CD1c-positive myeloid dendritic cell (primary cell): ENCODE measurements at regions not wholly inside any gene's neighbourhood (a gene's known extent, or its start where the extent isn't known, plus 50 kb on each side); places are given as distances from the start of the nearest gene placed in this dataset.
A peak's percentile ranks its signal among the peaks of the same experiment; 100 is the strongest.

Source experiments
- DNase-seq: peaks from one replicate; pipeline ENCODE4 v3.0.0-alpha.2; 2016; ENCODE audit errors: extremely low spot score

DNA sequence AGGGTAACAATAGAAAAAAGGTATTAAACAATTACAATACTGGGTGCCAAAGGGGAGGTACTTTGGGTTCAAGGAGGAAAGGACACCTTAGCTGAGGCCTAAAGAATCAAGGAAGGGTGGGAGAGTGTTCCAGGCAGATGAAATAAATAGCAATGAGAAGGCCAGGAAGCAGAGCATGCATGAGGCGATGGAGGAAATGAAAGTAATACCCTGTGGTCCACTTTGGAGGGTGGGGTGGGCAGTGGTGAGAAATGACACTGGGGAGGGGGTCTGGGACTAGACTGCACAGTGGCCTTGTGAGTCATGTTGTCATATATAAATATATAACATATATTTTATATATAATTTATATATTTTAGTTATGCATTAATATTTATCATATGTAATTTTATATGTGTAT lies 55.9 kb downstream of the BHLHE40 start:
- peak; percentile 42 for DNase-seq

DNA sequence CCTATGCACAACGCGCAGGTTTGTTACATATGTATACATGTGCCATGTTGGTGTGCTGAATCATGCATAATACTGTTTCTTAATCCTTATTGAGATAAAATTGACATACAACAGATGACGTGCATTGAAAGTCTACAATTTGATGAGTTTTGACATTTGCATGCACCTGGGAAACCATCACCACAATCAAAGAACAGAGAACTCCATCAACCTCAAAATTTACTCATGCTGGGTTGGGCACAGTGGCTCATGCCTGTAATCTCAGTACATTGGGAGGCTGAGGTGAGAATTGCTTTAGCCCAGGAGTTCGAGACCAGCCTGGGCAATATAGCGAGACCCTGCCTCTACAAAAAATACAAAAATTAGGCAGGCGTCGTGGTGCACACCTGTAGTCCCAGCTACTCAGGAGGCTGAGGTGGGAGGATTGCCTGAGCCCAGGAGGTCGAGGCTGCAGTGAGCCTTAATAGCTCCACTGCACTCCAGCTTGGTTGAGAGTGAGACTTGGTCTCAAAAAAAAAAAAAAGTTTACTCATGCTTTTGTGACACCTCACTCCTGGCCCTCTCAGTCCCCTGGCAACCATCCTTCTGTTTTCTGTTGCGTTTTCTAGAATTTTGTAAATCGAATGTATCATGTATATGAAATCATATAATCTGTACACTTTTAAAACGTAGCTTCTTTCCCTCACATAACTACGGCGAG lies 56.6 kb downstream of the BHLHE40 start:
- no peak for DNase-seq

DNA sequence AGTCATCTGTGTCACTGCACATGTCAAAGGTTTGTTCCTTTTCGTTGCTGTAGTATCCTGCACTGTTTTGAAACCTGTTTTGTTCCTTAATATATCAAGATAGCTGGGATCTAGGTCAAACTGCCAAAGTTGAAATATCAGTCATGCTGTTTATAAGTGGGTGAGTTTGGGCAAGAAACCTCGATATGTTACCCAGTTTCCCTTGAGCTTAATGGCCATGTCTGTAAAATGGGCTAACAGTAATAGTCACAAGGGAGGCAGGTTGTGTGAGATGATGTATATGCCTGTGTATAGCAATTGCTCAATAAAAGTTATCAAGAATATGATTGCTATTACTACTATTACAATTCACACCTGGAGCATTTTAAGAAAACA lies 57.1 kb downstream of the BHLHE40 start:
- DNase-seq: peak; percentile 74

DNA sequence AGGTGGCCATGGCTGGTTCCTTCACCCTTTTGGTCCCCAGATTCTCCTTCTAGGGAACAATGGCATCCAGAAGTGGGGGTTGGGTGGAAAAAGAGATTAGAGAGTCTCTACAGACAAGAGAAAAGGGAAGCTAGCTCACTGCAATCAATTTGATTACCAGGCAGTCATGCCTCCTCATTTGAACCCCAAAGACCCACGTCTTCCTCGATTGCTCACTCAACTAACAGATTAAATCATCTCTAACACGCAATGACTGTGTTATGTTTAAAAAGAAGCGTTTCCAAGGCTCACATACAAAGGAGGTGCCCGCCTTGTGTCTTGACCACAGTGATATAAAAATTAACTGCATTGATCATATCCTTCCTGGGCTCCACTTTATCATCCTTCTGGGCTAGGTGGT lies 57.6 kb downstream of the BHLHE40 start:
- DNase-seq: peak; percentile 85

DNA sequence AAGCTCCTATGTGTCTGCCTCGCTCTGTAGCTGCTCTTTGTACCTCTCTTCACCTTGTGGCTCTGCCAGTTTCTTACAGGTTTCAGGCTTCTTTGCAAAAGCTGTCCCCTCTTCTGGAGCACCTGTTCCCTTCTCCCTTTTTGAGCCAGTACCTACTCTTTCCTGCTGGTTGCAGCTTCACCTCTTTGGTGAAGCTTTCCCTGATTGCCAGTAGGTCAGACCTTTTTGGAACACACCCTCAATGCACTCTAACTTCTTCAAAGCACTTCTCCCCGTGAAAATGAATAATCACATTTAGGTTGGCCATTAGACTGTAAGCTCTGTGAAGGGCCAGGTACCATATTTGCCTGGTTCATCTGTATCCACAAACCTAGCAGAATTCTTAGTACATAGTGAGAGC lies 60.3 kb downstream of the BHLHE40 start:
- no peak for DNase-seq

DNA sequence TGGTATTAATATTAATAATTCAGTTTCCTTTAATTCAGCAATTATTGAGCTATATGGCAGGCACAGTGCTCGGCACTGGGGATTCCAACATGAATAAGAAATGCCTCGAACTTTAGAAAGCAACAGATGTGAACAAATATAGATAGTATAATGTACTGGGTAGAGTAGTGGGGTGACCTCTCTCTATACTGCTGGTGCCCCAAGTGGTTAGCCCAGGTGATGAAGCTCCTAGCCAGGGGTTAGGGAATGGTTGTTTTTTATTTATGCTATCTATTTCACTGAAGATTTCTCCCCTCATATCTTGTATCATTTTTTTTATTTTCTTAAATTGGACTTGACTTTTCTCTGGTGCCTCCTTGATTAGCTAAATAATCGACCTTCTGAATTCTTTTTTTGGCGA lies 62.1 kb downstream of the BHLHE40 start:
- DNase-seq: no peak

DNA sequence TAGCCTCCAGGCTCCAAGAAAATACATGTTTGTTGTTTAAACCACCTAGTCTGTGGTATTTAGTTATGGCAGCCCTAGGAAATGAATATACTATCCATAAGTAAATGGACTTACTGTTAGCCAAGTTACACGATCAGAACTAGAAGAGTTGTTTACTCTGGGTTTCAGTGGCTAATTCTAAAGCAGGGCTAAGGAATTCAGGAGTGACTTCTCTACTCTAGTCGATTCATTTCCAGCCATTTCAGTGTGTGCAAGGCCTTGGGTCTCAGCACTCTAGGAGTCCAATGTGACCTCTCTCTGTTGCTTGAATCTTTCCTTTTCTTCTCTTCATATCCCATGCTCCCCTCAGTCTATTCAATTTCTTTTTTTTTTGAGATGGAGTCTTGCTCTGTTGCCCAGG lies 66.7 kb downstream of the BHLHE40 start:
- DNase-seq: no peak

DNA sequence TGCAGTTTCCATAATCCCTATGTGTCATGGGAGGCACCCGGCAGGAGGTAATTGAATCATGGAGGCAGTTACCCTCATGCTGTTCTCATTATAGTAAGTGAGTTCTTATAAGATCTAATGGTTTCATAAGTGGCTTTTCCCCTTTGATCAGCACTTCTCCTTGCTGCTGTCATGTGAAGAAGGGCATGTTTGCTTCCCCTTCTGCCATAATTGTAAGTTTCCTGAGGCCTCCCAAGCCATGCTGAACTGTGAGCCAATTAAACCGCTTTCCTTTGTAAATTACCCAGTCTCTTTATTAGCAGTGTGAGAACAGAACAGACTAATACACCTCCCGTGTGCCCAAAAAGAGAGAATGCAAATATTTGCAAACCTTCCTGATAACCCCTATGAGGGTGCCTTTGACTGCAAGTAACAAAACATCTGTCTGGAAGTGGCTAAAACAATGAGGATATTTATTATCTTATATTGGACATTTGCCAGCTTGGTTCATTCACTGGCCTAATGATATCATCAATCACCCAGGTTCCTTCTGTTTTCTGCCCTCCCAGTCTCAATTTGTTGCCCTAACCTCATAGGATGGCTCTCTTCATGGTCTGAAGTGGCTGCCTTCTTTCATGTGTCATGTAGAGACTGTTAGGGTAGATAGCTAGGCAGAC lies 68.7 kb downstream of the BHLHE40 start:
- DNase-seq: no peak

DNA sequence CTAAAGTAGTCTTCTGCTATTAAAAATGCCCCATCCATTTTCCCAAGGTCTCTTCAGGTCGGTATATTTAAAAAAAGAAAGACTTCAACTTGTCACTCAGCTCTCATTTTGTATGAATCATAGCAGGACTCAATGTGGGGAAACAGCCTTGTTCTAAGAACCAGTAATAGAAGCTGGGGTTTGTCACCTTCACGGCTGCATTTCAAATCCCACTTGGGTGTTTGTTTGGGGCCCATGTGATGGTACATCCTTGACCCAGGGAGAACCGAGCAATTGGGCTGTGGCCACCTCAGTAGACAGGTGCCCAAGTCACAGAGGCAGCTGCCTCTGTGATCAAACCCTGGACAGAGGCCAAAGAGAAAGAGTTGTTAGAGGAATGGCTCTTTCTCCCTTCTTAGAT lies 70.3 kb upstream of the ARL8B start:
- DNase-seq: no peak

DNA sequence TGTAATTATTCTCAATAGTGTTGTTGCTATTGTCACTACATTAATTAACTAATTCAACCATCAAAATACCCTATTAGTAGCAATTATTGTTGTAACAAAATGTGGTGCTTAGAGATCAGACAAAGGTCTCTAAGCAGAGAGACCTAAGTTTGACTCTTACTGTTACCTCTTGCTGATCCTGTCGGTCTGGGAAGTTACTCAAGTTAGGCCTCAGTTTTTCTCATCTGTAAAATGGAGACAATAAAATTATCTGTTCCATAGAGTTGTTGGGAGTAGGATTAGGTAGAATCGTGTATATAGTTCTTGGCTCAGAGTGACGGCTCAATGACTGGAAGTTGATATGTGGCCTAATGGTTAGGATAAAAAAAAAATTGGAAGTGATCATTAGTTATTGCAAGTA lies 69.8 kb upstream of the ARL8B start:
- DNase-seq: no peak

DNA sequence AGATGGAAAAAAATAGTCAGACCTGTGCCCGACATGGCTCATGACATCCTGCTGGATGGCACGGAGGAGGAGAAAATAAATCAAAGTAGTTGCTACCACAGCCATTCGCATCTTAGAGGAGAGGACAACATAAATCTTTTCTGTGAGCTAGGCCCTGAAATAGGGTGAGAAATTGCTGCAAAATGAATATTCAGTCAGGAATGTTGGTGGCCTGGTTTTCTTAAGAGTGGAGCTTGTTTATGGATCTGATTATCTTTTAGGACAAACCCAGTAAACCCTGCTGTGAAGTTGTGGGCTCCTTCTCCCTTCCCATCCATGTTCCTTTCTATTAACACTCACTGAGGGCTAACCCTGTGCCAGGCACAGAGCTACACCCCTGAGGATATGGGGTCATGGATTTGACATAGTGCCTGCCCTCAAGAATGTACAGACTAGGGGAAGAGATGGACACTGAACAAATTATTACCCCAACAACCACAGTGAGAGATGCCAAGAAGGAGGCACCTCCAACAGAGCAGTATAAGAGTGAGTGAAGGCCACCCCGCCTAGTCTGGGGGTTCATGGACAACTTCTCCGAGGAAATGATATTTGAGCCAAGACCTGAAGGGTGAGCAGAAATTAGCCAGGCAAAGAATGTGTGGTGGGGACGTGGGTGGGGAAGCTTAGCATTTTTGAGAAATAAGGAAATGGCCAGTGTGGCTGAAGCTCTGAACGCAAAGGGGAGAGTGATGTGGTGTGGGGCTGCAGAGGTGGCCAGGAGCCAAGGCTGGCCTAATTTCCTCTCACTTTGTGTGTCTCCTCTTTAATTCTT lies 68.9 kb upstream of the ARL8B start:
- peak; percentile 91 for DNase-seq

DNA sequence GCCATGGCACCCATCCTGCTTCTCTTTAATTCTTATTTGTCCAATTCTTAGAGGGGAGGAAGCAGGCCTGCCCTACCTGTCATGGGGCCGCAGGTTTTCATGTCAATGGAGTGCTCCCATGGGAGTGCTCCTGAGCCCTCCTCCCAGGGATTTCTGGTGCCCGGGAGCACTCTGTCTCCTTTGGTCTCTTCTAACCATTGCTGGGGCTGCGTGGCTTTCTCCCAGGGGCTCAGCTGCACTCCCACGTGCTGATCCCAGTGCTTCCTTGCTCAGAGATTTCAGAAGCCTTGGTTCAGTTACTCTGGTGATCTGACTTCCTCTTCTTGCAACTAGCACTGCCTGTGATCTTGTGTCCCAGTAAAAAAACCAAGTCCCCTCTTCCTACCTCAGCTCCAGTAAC lies 68.0 kb upstream of the ARL8B start:
- peak; percentile 81 for DNase-seq

DNA sequence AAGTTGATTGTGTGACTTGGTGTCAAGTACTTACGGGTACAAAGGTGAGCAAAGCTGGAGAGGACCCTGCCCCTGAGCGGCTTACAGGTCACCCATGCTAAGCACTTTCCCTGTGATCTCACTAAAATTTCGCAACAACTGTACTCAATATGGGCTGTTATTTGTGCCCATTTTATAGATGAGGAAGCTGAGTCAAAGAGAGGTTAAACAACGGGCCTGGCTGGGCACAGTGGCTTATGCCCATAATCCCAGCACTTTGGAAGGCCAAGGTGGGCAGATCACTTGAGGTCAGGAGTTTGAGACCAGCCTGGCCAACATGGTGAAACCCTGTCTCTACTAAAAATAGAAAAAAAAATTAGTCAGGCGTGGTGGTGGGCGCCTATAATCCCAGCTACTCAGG lies 67.5 kb upstream of the ARL8B start:
- peak; percentile 45 for DNase-seq

DNA sequence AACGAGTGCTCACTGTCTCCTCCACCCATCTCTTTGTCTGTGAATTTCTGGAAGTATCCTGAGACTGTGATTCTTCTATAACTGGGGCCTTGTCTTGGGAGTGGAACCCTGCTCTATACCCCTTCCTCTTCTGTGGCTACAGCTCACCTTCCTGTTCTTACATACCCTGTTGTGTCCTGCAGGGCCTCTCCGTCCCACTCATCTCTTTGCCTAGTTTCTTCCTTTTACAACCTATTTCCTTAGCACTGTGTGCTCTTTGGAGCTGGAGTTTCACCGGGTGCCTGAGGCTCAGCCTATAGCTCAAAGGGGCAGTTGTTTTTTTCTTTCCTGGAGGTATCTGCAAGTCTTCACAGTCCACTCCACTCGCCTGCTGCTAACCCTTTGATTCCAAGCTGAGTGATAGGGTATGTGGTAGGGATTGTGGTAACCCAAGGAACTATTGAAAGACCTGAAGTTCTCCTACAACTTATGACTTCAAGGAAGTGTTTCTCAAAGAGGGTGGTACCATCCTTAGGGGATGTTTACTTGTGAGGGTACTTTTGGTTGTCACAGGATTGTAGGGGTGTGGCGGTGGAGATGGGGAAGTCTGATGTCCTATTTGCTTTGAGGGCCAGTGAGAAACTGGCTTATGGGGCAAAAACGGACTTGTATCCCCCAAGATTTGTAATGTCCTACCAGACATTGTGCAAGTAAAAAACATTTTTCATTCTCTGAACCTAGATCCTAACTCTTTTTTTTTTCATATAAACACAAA lies 66.6 kb upstream of the ARL8B start:
- DNase-seq: peak; percentile 82

DNA sequence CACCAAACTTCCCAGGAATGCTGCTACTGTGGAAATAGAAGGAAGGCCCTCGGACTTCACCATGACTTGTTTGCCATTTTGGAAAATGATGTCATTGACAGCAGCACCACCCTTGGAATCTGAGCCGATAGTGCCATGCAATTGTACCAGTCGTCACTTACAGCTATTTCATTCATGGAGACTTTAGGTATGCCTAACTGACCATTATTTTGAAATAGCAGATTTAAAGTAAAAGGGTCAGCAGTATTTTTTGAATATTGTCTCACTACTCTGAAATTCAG lies 66.0 kb upstream of the ARL8B start:
- DNase-seq: no peak

DNA sequence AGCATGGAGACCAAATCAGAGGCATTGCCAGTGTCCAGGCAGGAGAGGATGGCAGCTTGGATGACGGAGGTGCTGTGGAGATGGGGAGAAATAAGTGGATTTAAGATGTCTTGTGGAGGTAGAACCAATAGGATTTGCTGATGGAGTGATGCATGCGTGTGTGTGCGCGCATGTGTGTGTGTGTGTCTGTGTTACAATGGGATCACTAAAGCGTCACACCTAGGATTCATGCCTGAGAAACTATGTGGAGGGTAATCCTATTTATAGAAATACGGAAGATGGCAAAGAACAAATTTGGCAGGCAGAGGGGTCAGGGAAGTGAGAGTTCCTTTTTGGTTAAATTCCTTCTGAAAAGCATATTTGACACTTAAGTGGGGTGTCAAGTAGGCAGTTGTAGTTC lies 64.8 kb upstream of the ARL8B start:
- peak; percentile 80 for DNase-seq

DNA sequence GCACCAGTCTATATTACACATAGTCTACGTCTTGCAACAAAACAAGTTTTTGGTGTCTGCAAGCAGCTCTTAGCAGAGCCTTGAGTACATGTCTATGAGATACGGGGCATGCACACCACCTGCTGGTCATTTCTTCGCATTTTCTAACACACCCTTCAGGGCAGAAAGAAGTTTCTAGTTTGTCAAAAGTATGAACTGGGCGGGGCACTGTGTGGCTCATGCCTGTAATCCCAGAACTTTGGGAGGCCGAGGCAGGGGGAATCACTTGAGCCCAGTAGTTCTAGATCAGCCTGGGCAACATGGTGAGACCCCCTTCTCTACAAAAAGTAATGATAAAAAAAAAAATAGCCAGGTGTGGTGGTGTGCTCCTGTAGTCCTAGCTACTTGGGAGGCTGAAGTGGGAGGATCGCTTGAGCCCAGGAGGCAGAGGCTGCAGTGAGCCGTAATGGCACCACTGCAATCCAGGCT lies 64.2 kb upstream of the ARL8B start:
- DNase-seq: peak; percentile 88

DNA sequence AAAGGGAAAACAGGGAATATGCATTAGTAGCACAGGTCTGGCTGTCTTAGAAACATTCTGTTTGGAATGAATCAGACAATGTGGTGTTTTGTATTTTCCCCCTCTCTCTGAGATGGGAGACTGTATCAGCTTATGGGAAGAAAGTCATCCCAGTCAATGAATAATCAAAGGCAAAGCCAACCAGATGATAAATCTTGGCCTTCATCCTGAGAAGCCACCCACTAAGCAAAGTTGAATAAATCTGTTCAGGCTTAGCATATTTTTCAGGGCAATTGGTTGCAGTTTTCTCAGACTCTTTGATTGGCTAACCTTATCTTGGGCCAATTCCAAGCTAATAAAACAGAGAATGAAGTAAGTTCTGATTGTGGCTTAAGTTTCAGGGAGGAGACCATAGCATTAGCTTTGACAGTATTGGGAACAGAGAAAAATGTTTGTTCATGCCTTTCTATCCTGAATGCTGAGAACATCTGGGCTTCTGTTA lies 63.6 kb upstream of the ARL8B start:
- DNase-seq: no peak

DNA sequence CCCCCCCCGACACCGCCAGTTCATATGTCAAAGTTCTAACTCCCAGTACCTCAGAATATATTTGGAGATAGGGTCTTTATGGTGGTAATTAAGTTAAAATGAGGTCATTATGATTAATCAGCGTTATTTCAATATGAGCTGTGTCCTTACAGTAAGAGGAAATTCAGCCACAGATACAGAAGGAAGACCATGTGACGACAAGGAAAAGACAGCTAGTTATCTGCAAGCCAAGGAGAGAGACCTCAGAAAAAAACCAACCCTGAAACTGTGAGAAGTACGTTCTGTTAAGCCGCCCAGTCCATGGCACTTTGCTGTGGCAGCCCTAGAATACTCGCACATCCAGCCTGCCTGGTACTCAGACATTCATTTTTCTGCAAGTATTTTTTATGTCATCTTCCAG lies 62.3 kb upstream of the ARL8B start:
- no peak for DNase-seq

DNA sequence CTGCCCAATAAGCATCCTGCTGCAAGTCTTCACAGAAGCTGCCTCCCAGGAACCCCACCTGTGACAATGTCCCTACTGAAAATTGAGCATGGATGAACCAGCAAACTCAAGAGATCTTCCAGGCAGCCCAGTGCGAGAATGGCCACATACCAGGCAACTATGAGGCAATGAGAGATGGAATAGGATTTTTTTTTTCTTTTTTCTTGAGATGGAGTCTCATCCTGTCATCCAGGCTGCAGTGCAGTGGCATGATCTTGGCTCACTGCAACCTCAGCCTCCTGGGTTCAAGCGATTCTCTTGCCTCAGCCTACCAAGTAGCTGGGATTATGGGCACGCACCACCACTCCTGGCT lies 60.9 kb upstream of the ARL8B start:
- no peak for DNase-seq

DNA sequence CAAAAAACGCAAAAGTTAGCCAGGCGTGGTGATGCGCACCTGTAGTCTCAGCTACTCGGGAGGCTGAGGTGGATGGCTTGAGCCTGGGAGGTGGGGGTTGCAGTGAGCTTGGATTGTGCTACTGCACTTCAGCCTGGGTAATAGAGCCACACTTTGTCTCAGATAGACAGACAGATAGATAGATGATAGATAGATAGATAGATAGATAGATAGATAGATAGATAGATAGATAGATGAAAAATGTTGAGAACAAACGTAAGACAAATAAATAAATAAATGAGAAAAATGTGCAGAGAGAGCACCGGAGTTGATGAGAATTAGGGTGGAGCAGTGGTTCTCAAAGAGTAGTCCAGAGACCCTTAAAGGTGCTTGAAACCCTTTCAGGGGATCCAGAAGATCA lies 58.4 kb upstream of the ARL8B start:
- no peak for DNase-seq

DNA sequence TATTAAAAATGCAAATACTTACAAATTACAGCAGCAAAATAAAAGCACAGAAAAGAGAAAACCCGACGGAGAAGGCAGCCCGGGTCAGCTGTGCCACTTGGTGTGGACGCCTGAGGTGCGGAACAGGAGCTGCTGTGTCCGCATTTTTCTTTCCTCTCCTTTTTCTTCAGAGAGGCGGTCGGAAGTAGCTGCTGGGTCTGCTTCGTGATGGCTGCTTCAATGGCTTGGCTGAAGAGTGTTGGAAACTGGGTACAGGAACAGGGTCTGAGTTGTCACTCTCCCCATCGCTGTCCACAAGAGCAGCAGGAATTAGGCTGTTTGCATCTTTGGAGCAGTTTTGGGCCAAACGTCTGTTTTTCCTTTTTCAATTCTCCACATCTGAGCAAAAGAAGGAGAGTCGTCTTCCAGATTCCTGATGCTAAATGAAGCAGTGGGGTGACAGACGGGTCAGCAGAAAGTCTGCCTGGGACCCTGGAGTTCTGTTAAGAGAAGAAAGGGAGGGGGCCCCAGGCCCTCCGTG lies 53.5 kb upstream of the ARL8B start:
- DNase-seq: no peak
